ENCODE measurements at regions not wholly inside any gene's neighbourhood (a gene's known extent, or its start where the extent isn't known, plus 50 kb on each side); places are given as distances from the start of the nearest gene placed in this dataset.
"Not testable (repeated sequence)": the region's sequence is repeated elsewhere in the genome, so short reads cannot be mapped to it uniquely, and the experiment has no call there.

GRCh38 chr10:23980094-23980493 is 228.8 kb upstream of the KIAA1217 start:
- H3K4me1 ChIP-seq (ENCODE audit: insufficient read depth, low read length), result no peaks in the 10 kb centered on the region
- DNase-seq, result no peak
- peaks cover 6% of the 10 kb centered on the region for H3K27me3 ChIP-seq (ENCODE audit: insufficient read depth, low read length, poor library complexity)
- no peak overlapping the region for H3K4me3 ChIP-seq (ENCODE audit: low read depth in 1 of 2, low read length in 2 of 2)
- ATAC-seq (ENCODE audit: insufficient read depth, low read depth), result no peak
- peaks cover 3% of the 10 kb centered on the region for H3K9me3 ChIP-seq (ENCODE audit: insufficient read depth, low read length, severe bottlenecking)
- H3K9ac ChIP-seq (ENCODE audit: low read depth, low read length), result no peak overlapping the region
- no peak overlapping the region for H3K27ac ChIP-seq (ENCODE audit: low read length)
- TF ChIP-seq CTCF (IDR thresholded peaks at IDR 0.05; ENCODE audit: borderline replicate concordance, extremely low read depth, low read length, poor library complexity, severe bottlenecking), result no peak
- TF ChIP-seq EZH2 (IDR thresholded peaks at IDR 0.05; ENCODE audit: borderline replicate concordance, low read depth, low read length, severe bottlenecking), result no peak
- H4K20me1 ChIP-seq (ENCODE audit: insufficient read depth, low read length), result no peaks in the 10 kb centered on the region
- H2AFZ ChIP-seq (ENCODE audit: low read depth, low read length), result no peak overlapping the region
- no peaks in the 10 kb centered on the region for H3K36me3 ChIP-seq (ENCODE audit: insufficient read depth, low read length)
- H3K4me2 ChIP-seq (ENCODE audit: insufficient read depth, low read length), result no peak overlapping the region
- no peaks in the 10 kb centered on the region for H3K79me2 ChIP-seq (ENCODE audit: insufficient read depth, low read length)

GRCh38 chr10:23981520-23982309 is 227.2 kb upstream of the KIAA1217 start:
- Histone ChIP-seq H3K36me3 (ENCODE audit: insufficient read depth, low read length) (no peaks in the 10 kb centered on the region), H2AFZ (ENCODE audit: low read depth, low read length) (no peak overlapping the region), H4K20me1 (ENCODE audit: insufficient read depth, low read length) (no peaks in the 10 kb centered on the region), H3K4me3 (ENCODE audit: low read depth in 1 of 2, low read length in 2 of 2) (no peak overlapping the region), H3K4me1 (ENCODE audit: insufficient read depth, low read length) (no peaks in the 10 kb centered on the region), H3K27ac (ENCODE audit: low read length) (no peak overlapping the region), H3K4me2 (ENCODE audit: insufficient read depth, low read length) (no peak overlapping the region), H3K27me3 (ENCODE audit: insufficient read depth, low read length, poor library complexity) (peaks cover 6% of the 10 kb centered on the region), H3K9me3 (ENCODE audit: insufficient read depth, low read length, severe bottlenecking) (peaks cover 3% of the 10 kb centered on the region), H3K79me2 (ENCODE audit: insufficient read depth, low read length) (no peaks in the 10 kb centered on the region), H3K9ac (ENCODE audit: low read depth, low read length) (no peak overlapping the region)
- no peak for DNase-seq
- TF ChIP-seq CTCF (IDR thresholded peaks at IDR 0.05; ENCODE audit: borderline replicate concordance, extremely low read depth, low read length, poor library complexity, severe bottlenecking) (no peak), EZH2 (IDR thresholded peaks at IDR 0.05; ENCODE audit: borderline replicate concordance, low read depth, low read length, severe bottlenecking) (no peak)
- ATAC-seq (ENCODE audit: insufficient read depth, low read depth), result no peak

GRCh38 chr10:23984405-23984804 is 224.5 kb upstream of the KIAA1217 start:
- H3K36me3 ChIP-seq (ENCODE audit: insufficient read depth, low read length); ATAC-seq (ENCODE audit: insufficient read depth, low read depth); DNase-seq; H3K79me2 ChIP-seq (ENCODE audit: insufficient read depth, low read length); H3K9ac ChIP-seq (ENCODE audit: low read depth, low read length); H3K4me3 ChIP-seq (ENCODE audit: low read depth in 1 of 2, low read length in 2 of 2); H3K4me2 ChIP-seq (ENCODE audit: insufficient read depth, low read length); H3K9me3 ChIP-seq (ENCODE audit: insufficient read depth, low read length, severe bottlenecking); H3K4me1 ChIP-seq (ENCODE audit: insufficient read depth, low read length); H4K20me1 ChIP-seq (ENCODE audit: insufficient read depth, low read length); H3K27me3 ChIP-seq (ENCODE audit: insufficient read depth, low read length, poor library complexity); H3K27ac ChIP-seq (ENCODE audit: low read length); H2AFZ ChIP-seq (ENCODE audit: low read depth, low read length): not testable (repeated sequence)

- no peak for ATAC-seq (ENCODE audit: insufficient read depth, low read depth)
- H3K79me2 ChIP-seq (ENCODE audit: insufficient read depth, low read length), result no peaks in the 10 kb centered on the region
- no peak overlapping the region for H3K27ac ChIP-seq (ENCODE audit: low read length)
- H3K9me3 ChIP-seq (ENCODE audit: insufficient read depth, low read length, severe bottlenecking), result peaks cover 3% of the 10 kb centered on the region
- no peaks in the 10 kb centered on the region for H3K27me3 ChIP-seq (ENCODE audit: insufficient read depth, low read length, poor library complexity)
- TF ChIP-seq CTCF (IDR thresholded peaks at IDR 0.05; ENCODE audit: borderline replicate concordance, extremely low read depth, low read length, poor library complexity, severe bottlenecking) (no peak), EZH2 (IDR thresholded peaks at IDR 0.05; ENCODE audit: borderline replicate concordance, low read depth, low read length, severe bottlenecking) (no peak)
- no peaks in the 10 kb centered on the region for H3K4me1 ChIP-seq (ENCODE audit: insufficient read depth, low read length)
- no peak overlapping the region for H3K9ac ChIP-seq (ENCODE audit: low read depth, low read length)
- no peak overlapping the region for H3K4me2 ChIP-seq (ENCODE audit: insufficient read depth, low read length)
- H3K36me3 ChIP-seq (ENCODE audit: insufficient read depth, low read length), result no peaks in the 10 kb centered on the region
- H3K4me3 ChIP-seq (ENCODE audit: low read depth in 1 of 2, low read length in 2 of 2), result no peak overlapping the region
- no peak overlapping the region for H2AFZ ChIP-seq (ENCODE audit: low read depth, low read length)
- H4K20me1 ChIP-seq (ENCODE audit: insufficient read depth, low read length), result no peaks in the 10 kb centered on the region
- no peak for DNase-seq
Measured at GRCh38 chr10:23988006-23988405, 220.9 kb upstream of the KIAA1217 start.

All from DND-41 (cell line).